ENCODE measurements at regions not wholly inside any gene's neighbourhood (a gene's known extent, or its start where the extent isn't known, plus 50 kb on each side); places are given as distances from the start of the nearest gene placed in this dataset.
"Not testable (repeated sequence)": the region's sequence is repeated elsewhere in the genome, so short reads cannot be mapped to it uniquely, and the experiment has no call there.

DNA sequence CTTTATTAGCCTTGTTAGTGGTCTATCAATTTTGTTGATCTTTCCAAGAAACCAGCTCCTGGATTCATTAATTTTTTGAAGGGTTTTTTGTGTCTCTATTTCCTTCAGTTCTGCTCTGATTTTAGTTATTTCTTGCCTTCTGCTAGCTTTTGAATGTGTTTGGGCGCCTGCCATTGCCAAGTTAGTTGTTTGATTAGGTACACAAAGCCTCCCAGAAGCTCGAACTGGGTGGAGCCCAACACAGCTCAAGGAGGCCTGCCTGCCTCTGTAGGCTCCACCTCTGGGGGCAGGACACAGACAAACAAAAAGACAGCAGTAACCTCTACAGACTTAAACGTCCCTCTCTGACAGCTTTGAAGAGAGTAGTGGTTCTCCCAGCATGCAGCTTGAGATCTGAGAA is 682.3 kb upstream of the ZNF804A start:
- not testable (repeated sequence) for DNase-seq (ENCODE audit: low read depth)

DNA sequence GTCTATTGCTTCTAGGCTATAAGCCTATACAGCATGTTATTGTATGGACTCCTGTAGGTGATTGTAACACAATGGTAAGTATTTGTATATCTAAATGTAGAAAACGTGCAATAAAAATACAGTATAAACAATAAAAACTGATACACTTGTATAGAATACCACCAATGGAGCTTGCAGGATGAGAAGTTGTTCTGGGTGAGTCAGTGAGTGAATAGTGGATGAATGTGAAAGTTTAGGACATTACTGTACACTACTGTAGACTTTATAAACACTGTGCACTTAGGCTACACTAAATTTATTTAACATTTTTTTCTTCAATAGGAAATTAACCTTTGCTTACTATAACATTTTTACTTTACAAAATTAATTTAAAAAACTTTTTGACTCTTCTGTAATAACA is 679.2 kb upstream of the ZNF804A start:
- DNase-seq (ENCODE audit: low read depth) = no peak

DNA sequence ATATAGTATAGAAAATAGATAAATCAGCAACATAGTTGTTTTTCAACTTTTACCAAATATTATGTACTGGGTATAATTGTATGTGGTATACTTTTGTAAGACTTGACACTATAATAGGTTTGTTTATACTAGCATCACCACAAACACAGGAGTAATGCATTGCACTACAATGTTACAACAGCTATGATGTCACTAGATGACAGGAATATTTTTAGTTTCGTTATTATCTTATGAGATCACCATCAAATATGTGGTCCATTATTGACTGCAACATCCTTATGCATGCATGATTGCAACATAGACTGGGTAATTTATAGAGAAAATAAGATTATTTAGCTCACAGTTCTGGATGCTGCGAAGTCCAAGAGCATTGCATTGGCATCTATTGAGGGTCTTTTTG is 678.4 kb upstream of the ZNF804A start:
- DNase-seq (ENCODE audit: low read depth) = no peak

DNA sequence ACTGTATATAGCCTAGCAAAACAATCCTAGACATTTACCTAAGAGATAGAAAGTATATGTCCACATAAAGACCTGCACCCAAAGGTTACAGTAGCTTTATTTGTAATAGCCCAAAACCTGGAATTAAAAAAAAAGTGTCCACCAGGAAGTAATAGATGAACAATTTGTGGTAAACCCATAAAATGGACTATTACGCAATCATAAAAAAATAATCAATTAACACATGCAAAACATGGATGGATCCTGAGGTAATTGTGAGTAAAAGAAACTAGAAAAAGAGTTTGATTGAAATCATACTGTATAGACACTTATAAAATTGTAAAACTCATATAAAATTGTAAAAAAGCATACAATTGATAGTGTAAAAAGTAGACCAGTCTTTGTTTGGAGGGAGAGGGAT is 673.0 kb upstream of the ZNF804A start:
- DNase-seq (ENCODE audit: low read depth) = no peak

DNA sequence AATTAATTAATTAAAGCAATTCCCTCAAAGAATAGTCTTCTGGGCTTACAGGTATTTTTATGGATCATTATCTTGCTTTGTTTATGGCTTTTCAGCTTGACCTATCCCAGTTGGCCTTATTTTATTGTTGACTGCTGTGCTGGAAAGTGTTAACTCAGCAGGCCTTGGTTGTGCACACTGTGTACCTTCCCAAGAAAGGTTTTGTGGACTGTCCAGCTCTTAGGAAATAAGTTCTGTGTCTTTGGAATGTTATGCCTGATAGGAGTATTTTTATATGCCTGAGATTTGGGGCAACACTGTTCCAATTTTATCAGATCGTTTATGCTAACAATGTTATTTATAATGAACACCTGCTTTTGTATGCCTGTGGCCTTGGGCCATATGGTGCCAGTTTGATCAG is 671.9 kb upstream of the ZNF804A start:
- DNase-seq (ENCODE audit: low read depth) = no peak

DNA sequence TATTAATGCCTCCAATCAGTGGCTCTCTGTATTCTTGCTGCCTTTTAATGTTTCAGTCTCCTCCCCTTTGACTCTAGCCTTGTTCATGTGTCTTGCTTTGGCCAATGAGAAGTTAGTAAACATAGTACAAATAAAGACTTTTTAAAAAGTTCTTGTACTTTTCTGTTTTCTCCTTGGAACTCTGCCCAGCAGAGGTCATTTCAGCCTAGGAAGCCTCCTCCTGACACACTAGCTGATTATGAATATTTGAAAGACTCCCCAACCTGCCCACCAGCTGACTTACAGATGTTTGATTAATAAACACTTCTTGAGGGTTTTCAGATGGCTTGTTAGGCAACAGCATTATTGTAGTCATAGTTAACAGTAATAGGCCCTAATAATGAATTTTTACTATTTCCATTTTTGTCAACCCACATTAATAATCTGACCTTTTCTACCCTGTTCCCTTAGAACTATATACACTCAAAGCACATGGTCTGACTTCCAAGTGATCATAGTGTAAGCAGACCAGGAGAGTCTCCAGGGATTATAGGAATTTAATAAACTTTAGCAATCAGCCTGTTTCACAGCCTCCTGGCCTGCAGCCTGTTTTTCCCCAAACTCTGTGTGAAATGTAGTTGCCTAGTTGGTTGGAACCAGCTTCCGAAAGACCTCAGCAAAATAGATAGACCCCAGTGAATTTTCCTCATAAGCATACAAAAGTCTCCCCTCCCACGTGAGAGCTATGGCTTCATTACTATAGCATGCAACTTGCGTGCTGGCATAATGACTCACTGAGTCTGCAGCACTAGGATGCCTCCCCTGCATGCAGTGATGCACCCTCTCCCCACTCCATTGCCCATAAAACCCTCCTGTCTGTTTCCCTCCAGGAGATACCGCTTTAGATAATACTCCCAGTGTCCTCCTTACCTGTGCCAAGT is 670.7 kb upstream of the ZNF804A start:
- no peak for DNase-seq (ENCODE audit: low read depth)

DNA sequence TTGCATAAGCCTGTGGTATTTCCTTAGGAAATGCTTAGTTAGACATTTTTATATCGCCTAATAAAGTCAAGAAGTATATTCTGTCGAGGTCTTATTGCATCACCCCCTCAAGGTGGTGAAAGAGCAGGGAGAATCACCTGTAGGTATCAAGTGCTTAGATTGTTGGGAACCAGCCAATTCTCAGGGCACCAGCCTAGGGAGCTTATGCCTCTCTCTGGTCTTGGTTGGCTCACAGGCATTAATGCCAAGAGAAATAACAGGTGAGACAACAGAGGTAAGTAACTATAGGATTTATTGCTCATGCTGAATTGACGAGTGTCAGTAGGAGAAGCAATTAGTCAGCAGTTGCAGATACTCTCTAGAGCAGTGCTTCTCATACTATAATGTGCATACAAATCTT is 663.3 kb upstream of the ZNF804A start:
- no peak for DNase-seq (ENCODE audit: low read depth)

DNA sequence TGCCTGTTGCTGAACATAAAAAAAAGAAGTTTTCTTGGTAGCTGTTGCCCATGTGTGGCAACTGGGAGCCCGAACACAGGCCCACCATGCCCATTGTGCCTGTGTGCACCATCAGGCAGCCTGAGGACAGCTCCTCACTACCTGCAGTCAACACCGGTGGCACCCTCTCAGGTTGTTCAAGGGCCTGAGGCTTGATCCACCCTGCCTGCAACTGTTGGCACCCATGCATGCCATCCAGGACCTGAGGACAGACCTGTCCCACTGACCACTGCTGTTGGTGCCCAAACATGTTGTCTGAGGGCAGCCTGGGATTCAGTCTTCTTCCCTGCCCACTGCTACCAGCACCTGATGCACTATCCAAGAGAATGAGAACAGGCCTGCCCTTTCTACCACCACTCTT is 661.1 kb upstream of the ZNF804A start:
- DNase-seq (ENCODE audit: low read depth) = no peak

DNA sequence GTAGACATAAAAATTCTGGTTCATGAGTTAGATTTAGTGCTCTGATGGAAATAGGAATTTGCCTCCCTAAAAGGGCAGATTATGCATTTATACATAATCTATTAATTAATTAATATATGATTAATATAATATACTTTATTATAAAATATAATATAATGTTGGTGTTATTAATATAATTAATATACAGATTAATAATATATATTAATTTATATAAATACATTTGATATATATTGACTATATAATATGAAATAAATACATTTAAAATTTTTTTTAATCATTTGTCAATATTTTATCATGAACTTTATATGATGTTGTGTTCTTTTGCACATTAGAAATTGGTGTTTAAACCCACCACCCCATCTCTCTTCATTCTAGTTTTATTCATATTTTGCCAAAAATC is 652.1 kb upstream of the ZNF804A start:
- no peak for DNase-seq (ENCODE audit: low read depth)

DNA sequence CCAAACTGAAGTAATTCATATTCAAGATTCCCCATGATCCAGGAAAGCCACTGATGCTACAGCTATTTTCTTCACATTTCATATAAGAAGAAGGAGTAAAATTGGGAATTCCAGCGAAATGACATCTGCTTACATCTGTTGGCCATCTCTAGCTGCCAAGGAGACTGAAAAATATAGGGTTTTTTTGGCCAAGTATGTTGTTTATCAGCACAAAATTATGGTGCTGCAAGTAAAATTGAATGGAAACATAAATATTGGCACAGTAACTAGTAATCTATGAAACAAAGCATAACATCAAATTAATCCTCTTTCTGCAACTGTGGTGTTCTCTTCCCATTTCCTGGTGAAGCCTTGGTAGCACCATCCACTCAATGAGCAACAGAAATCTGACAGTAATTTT is 649.5 kb upstream of the ZNF804A start:
- DNase-seq (ENCODE audit: low read depth) = no peak

DNA sequence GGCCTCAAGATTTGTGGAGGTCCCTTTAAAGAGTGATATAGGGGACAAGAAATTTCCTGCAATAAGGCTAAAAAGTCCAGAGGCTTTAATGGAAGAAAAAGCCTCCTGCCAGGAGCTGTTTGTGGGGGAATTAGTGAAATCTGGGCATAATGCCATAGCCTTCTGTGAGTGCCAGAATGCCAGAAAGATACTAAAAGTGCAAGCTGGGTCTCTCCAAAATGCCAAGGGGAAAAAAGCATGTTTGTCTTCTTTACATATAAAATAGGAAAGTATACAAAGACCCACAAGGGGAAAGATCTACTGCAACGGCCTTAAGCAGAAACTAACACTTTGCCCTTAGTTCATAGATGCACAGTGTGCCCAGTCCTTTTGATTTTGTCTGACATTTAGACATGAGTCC is 647.7 kb upstream of the ZNF804A start:
- no peak for DNase-seq (ENCODE audit: low read depth)

DNA sequence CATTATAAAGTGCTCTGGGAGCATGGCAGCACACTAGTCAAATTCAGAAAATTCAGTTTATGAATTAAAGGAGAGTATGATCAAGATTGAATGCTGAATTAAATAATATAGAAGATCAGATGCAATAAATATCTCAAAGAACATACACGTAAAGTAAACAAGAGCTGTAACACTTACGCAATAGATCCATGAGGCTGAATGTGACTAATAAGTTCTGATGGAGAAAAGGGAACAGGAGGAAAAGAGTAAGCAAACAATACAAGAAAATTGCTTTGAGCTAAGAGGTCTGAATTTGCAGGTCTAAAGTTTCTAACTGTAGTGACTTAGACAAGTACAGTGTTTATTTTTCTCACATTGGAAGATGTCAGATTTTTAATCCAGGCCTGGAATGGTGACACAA is 646.7 kb upstream of the ZNF804A start:
- DNase-seq (ENCODE audit: low read depth) = no peak

DNA sequence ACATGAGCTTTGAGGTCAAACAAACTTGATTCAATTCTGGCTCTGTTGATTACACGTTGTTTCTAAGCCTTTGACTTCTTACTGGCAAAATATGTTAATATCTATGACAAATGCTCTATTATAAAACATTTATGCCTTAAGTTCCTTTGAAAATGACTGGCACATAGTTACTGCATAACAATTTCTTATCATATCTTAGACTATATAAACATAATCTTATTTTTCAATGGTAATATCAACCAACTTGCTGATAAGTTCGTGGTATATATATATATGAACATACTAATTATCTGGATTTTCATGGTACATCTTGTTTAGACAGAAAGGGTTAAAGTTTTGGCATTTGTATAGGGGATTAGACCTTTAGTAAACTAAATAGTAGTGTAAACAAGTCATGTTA is 645.6 kb upstream of the ZNF804A start:
- DNase-seq (ENCODE audit: low read depth) = no peak

DNA sequence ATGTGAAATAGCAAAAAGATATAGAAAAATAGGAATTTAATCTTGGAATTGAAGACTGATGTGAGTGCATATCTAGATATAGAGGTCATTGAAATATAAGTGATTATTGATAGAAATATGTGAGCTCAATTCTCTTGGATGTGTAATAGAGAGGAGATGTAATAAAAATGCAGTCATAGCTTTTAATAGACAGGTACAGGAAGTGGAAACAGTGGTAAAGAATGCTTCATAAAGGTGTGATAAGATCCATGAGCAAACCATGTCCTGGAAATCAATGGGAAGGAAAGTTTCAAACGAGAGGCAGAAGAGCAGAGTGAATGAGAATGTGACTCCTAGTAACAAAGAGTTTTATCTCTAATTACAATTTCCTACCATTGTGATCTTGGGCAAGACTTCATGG is 634.7 kb upstream of the ZNF804A start:
- DNase-seq (ENCODE audit: low read depth) = no peak

DNA sequence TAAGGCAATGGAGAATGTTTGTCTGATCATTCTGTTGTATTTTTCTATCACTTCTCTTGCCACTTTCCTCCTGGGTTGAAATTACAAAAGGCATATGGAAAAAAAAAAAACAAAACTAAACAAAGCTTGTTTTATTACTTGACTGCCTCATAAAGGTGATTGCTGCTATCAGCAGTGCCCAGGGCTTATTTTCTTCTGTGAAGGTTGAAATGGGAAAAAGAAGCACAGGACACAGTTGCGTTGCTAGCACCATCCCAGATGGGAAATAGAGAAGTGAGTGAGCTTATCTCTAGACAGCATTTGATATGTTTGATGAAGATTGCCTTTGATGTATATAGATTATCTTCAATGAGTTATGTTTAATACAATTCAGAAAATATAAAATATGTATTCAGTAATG is 633.8 kb upstream of the ZNF804A start:
- DNase-seq (ENCODE audit: low read depth) = no peak

DNA sequence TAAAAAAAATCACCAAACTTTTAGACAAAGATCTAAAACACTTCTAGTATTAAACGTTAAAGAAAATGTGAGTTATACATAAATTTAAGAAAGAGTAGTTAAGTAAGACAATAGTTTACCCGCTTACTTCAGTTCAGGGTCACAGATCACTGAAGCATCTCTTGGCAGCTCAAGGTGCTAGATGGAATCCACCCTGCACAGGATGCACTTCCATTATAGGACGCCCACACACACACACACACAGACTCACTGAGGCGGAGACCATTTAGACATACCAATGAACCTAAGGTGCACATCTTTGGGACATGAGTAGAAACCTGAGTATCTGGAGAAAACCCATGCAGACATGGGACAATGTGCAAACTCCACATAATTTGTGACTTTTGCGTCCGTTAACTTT is 630.6 kb upstream of the ZNF804A start:
- no peak for DNase-seq (ENCODE audit: low read depth)

DNA sequence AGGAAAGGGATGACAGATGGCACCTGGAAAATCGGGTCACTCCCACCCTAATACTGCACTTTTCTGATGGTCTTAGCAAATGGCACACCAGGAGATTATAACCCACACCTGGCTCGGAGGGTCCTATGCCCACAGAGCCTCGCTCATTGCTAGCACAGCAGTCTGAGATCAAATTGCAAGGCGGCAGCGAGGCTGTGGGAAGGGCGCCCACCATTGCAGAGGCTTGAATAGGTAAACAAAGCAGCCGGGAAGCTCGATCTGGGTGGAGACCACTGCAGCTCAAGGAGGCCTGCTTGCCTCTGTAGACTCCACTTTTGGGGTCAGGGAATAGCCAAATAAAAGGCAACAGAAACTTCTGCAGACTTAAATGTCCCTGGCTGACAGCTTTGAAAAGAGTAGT is 622.7 kb upstream of the ZNF804A start:
- not testable (repeated sequence) for DNase-seq (ENCODE audit: low read depth)

DNA sequence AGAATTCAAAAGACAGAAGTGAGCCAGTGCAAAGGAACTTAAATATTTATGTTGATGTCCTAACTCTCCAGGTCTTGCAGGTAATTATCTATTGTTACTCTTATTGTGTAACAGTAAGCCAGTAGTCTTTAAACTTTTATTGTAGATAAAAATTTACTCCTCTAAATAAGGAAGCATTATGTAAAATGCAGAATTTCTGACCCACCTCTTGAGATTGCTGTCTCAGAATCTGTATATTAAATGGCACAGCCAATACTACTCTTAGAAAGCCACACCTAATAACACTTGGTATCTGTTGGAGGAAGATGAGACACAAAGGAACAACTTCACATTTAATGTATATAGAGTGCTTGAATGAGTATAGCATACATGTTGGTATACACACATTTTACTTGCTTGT is 613.5 kb upstream of the ZNF804A start:
- DNase-seq (ENCODE audit: low read depth) = no peak

DNA sequence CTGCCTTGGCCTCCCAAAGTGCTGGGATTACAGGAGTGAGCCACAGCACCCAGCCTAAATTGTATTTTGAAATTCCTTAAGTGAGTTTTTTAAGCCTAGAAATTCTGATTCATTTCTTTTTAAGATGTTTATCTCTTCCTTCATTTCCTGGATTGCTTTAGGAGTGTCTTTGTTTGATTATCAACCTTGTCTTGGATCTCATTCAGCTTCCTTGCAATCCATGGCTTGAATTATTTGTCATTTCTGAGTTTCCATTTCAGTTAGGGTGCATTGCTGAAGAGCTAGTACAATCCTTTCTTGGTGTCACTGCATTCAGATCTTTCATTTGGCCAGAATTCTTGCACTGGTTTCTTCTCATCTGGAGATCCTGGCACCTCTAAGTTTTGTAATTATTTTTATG is 606.4 kb upstream of the ZNF804A start:
- DNase-seq (ENCODE audit: low read depth) = no peak

DNA sequence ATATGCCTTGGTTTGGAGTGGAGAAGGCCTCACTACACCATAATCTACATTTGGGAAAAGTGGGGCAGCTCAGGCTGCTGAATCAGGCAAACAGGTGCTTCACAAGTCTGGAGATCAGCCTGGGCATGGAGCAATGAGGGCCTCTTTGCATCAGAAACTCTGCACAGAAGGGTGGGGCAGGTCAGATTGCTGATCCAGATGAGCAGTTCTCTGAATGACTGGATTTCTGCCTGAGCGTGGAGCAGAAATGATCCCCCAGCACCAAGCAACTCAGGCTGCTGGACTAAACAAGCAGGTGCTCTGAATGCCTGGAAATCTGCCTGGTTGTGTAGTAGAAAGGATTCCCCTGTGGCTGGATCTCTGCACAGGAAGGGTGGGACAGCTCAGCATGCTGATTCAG is 605.3 kb upstream of the ZNF804A start:
- DNase-seq (ENCODE audit: low read depth) = no peak

DNA sequence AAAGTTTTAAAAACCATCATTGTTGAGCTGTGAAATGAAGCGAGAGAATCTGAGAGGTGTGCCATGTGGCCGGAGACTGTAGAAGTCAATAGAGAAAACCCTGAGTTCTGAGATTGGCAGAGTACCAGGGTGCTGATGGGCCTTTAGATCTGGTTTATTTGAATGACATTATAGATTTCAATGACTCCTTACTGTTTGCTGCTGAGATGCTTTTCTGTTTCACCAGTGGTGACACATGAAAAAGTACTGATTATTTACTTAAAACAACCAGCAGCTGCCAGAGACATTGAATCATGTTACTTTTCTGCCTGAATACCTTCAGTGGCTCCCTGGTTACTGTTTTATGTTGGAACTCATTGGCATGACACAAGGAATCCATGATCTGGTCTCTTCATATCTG is 602.7 kb upstream of the ZNF804A start:
- DNase-seq (ENCODE audit: low read depth) = no peak

DNA sequence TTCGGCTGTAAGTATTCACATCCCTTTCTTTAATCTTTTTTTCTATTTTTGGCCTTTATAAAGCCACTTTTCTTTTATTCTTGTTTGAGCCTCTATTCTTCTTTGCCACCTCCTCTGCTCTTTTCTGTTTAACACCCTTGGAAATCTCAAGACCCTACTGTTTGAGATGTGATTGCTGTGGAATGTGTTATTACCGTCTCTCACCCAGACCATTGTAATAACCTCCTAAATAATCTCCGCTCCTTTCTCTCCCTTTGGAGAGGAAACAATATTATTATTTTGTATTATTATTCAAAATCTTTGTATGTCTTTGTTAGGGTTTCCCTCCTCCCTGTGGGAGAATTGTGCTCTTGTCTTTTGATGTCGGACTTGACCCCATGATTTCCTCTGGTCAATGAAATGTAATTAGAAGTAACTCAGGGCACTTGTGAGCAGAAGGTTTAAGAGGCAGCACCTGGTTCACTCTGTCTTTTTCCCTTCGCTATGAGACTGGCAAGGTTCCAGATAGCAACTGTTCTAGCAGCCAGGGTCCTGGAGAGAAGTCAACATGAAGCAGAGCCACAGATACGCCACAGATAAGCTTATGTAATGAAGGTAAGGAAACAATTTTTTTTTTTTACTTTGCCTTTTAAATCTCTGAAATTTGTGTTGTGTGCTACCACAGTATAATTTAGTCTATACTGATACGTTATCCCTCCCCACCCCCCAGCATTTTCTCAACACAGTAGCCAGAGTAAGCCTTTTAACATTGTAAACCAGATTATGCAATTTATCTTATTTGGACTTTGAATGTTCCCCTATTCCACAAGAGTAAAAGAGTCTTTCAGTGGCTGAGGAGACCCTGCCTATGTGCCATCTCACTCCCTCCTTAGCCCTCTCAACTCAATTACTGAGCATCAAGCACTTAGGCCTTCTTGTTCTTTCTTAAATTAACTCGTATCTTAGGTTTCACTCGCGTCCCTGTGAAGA is 601.2 kb upstream of the ZNF804A start:
- no peak for DNase-seq (ENCODE audit: low read depth)

Data from forelimb muscle (tissue), 1 donor.